ENCODE measurements at regions not wholly inside any gene's neighbourhood (a gene's known extent, or its start where the extent isn't known, plus 50 kb on each side); places are given as distances from the start of the nearest gene placed in this dataset.

DNA sequence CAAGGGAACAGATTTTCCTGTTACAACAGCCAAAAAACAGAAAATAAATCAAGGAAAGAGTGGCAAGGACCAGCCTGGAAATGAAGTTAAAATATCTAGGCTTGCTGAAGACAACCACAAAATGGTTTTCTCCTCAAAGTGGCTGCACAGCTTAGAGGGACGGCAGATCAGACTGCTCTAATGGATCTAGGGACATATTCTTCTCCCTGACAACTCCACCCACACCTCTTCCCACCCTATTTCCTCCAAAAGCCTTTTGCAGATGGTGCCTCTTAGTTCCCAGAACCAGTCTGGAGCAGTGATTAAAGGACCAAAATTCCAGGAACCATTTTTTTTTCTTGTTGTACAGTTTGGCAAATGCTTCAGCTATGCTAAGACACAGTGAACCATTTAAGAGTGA, 220.2 kb upstream of the SIX2 start:
- Histone ChIP-seq H3K9me3 (ENCODE audit: control insufficient read depth, insufficient read depth, low read depth, low read length) (no peaks in the 10 kb centered on the region), H3K27ac (ENCODE audit: extremely low read depth, low read depth, low read length) (no peak overlapping the region), H3K4me1 (ENCODE audit: control insufficient read depth, insufficient read depth, low read length) (no peaks in the 10 kb centered on the region), H3K4me3 (ENCODE audit: low read depth, low read length) (no peak overlapping the region), H3K36me3 (ENCODE audit: control insufficient read depth in 2 of 2, insufficient read depth in 1 of 2, low read length in 2 of 2) (no peaks in the 10 kb centered on the region)
- TF ChIP-seq ZNF184 (tag by site-specific recombination; IDR thresholded peaks at IDR 0.05): no peak
- TF ChIP-seq ZNF311 (tag by site-specific recombination; IDR thresholded peaks at IDR 0.05; ENCODE audit: borderline replicate concordance): no peak
- TF ChIP-seq SP7 (tag by site-specific recombination; IDR thresholded peaks at IDR 0.05): no peak
- TF ChIP-seq ZBTB7A (tag by site-specific recombination; IDR thresholded peaks at IDR 0.05; ENCODE audit: low read depth): no peak
- TF ChIP-seq ZNF837 (tag by site-specific recombination; IDR thresholded peaks at IDR 0.05): no peak
- no peak for TF ChIP-seq EGR2 (tag by site-specific recombination; IDR thresholded peaks at IDR 0.05; ENCODE audit: low read depth)
- no peak for TF ChIP-seq ZNF140 (tag by site-specific recombination; IDR thresholded peaks at IDR 0.05)
- no peak for TF ChIP-seq HOXD13 (CRISPR knock-in tag; IDR thresholded peaks at IDR 0.05; ENCODE audit: borderline replicate concordance)
- ChIA-PET POLR2A (no interaction called here), CTCF (no interaction called here)

DNA sequence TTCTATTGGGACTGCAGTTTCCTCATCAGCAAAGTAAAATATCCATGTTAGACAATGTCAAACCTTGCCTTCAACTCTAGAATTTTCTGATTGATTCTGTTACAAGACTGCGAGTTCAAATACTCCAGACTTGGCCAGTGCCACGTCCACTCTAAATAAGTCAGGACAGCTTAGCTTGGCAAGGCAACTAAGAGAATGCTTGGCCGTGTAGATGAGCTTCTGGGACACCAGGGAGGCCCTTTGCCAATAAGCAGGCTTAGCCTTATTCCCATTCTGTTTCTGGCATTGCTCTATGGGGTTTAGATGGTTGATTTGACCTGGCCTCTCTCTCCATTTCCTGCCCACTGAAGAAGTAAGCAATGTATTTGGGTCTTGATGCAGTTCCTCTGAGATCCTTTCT, 218.1 kb upstream of the SIX2 start:
- ChIA-PET POLR2A (no interaction called here), CTCF (no interaction called here)
- no peaks in the 10 kb centered on the region for H3K9me3 ChIP-seq (ENCODE audit: control insufficient read depth, insufficient read depth, low read depth, low read length)
- no peak for TF ChIP-seq ZNF148 (tag by site-specific recombination; IDR thresholded peaks at IDR 0.05; ENCODE audit: borderline replicate concordance)
- TF ChIP-seq INSM2 (tag by site-specific recombination; IDR thresholded peaks at IDR 0.05): no peak
- TF ChIP-seq ZNF202 (tag by site-specific recombination; IDR thresholded peaks at IDR 0.05; ENCODE audit: borderline replicate concordance): no peak
- no peak for TF ChIP-seq IKZF3 (tag by site-specific recombination; IDR thresholded peaks at IDR 0.05)
- TF ChIP-seq ZNF146 (tag by site-specific recombination; IDR thresholded peaks at IDR 0.05): no peak
- no peak for TF ChIP-seq ZFP41 (tag by site-specific recombination; IDR thresholded peaks at IDR 0.05; ENCODE audit: borderline replicate concordance)
- H3K27ac ChIP-seq (ENCODE audit: extremely low read depth, low read depth, low read length): no peak overlapping the region
- H3K36me3 ChIP-seq (ENCODE audit: control insufficient read depth in 2 of 2, insufficient read depth in 1 of 2, low read length in 2 of 2): no peaks in the 10 kb centered on the region
- no peaks in the 10 kb centered on the region for H3K4me1 ChIP-seq (ENCODE audit: control insufficient read depth, insufficient read depth, low read length)
- no peak overlapping the region for H3K4me3 ChIP-seq (ENCODE audit: low read depth, low read length)

GRCh38 chr2:45224993-45225380, 215.7 kb upstream of the SIX2 start:
- TF ChIP-seq ZNF518A (tag by site-specific recombination; conservative IDR thresholded peaks at IDR 0.05; ENCODE audit: low read depth) (no peak), ZBTB1 (tag by site-specific recombination; IDR thresholded peaks at IDR 0.05) (no peak)
- TF ChIP-seq, protein P1, sequence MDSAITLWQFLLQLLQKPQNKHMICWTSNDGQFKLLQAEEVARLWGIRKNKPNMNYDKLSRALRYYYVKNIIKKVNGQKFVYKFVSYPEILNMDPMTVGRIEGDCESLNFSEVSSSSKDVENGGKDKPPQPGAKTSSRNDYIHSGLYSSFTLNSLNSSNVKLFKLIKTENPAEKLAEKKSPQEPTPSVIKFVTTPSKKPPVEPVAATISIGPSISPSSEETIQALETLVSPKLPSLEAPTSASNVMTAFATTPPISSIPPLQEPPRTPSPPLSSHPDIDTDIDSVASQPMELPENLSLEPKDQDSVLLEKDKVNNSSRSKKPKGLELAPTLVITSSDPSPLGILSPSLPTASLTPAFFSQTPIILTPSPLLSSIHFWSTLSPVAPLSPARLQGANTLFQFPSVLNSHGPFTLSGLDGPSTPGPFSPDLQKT (IDR thresholded peaks at IDR 0.05; ENCODE audit: borderline replicate concordance, low read depth, low read length): no peak
- H3K27ac ChIP-seq (ENCODE audit: extremely low read depth, low read depth, low read length): no peak overlapping the region
- H3K9me3 ChIP-seq (ENCODE audit: control insufficient read depth, insufficient read depth, low read depth, low read length): no peaks in the 10 kb centered on the region
- H3K36me3 ChIP-seq (ENCODE audit: control insufficient read depth in 2 of 2, insufficient read depth in 1 of 2, low read length in 2 of 2): no peaks in the 10 kb centered on the region
- CTCF ChIA-PET: no interaction called here
- no peaks in the 10 kb centered on the region for H3K4me1 ChIP-seq (ENCODE audit: control insufficient read depth, insufficient read depth, low read length)
- POLR2A ChIA-PET: no interaction called here
- H3K4me3 ChIP-seq (ENCODE audit: low read depth, low read length): no peak overlapping the region
